HFF-Myc (cell line): ENCODE measurements at regions not wholly inside any gene's neighbourhood (a gene's known extent, or its start where the extent isn't known, plus 50 kb on each side); places are given as distances from the start of the nearest gene placed in this dataset.

Experiments
- DNase-seq: peaks from one replicate; pipeline ENCODE4 v3.0.0-alpha.2; 2011; ENCODE audit warnings: low read depth; ENCODE audit errors: extremely low read depth
- H3K4me3 ChIP-seq: replicated peaks from 2 replicates; pipeline ENCODE4 v1.5.1; 2011; ENCODE audit warnings: low read depth, mild to moderate bottlenecking, control low read depth, low read length
- CTCF ChIP-seq: IDR thresholded peaks from 2 replicates; pipeline ENCODE4 v1.5.1; 2012; ENCODE audit warnings: mild to moderate bottlenecking, low read depth, low read length, control low read depth; ENCODE audit errors: missing control alignments

- DNase-seq = no peak
- no peak for TF ChIP-seq CTCF
Measured at GRCh38 chr2:19208479-19209199, 149.8 kb downstream of the OSR1 start.

GRCh38 chr2:19207452-19207851, 151.0 kb downstream of the OSR1 start:
- TF ChIP-seq CTCF = no peak
- no peak for DNase-seq
- no peak overlapping the region for H3K4me3 ChIP-seq

More at GRCh38 chr2:19208479-19209199, 149.8 kb downstream of the OSR1 start:
- H3K4me3 ChIP-seq = no peak overlapping the region

DNA sequence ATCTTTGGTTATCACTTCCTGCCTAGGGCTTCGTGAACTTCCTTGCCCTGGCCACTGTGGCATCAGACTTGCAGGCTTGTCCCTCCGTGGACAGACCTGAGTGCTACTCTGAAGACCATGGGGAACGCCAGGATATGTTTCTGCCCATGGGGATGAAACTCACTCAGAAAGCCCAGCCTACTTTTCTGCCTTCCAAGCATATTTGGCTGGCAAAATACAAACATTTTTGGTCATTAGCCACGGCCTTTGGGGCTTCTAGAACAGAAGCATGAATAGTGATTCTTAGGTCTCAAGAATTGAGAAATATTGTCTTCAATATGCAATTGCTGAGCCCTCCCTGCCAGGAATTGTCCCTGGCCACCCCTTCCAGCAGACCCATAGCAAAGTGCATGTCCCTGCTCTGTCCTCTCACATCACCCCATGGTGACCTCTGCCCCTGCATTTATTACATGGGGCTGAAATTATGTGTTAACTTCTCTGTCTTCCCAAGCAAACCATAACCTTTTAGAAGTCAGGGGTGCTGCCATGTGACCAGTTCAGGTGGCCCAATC, 152.4 kb downstream of the OSR1 start:
- no peak overlapping the region for H3K4me3 ChIP-seq
- TF ChIP-seq CTCF = no peak
- DNase-seq = no peak

DNA sequence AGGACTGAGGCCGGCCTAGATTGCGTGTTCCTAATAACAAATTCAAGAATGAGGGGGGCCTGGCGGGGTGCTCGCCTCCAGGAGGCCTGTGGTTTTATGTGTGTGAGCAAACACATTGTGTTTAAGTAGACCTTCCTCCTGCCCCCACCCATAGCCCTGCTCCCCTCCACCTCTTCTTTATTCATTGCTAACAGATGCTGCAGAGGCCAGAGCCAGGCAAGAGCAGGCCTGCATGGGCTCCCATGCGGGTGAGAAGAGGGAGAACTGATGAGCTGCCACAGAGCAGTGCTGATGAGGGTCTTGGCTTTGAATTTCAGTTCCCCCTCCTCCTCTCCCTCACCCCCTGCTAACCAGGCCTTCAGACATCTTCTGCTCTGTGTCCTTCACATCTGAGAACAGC, 154.6 kb downstream of the OSR1 start:
- H3K4me3 ChIP-seq = no peak overlapping the region
- TF ChIP-seq CTCF = no peak
- DNase-seq = no peak

DNA sequence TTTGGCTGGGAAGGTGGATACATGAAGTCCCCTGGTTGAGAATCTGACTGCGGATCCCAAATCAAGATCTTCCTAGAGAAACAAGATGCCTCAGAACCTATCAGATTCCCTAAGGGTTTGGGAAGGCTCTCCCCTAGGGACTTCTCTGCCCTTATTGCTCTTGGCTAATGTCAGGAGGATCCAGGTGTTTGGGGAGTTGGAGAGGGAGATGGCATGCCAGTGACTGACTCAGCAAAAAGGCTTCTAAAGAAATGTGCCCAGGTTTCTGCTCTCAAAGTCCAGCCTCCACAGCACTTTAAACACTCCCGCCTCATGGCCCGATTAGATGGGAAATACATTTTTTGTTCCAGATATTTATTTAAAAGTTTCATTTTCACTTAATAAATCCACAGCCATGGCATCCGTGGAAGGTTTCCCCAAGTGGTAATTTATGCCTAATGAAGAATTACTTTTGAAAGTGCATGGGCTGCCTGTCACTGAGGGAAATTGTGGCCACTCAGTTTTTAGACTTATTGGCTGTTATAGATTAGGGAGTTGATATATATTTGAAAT, 156.4 kb downstream of the OSR1 start:
- DNase-seq = no peak
- no peak overlapping the region for H3K4me3 ChIP-seq
- no peak for TF ChIP-seq CTCF

GRCh38 chr2:19198381-19198780, 160.0 kb downstream of the OSR1 start:
- DNase-seq = no peak
- no peak for TF ChIP-seq CTCF
- H3K4me3 ChIP-seq = no peak overlapping the region

DNA sequence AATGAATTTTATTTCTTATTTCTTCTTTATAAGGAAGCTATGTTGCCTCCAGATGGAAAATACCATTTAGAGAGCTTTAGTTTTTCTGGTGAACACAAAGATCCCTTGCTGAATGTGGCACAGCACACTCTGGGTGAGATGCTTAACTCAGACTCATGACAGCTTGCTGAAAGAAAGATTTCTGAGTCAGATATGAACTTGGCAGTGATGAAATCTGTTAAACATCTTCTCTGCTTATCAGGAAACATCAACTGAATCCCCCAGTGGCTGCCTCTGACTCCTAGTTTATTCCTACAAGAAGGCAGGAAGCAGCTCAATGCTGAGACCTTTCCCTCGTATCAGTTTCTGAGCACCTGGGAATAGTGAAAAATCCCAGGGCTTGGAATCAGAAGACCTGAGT, 162.8 kb downstream of the OSR1 start:
- TF ChIP-seq CTCF = no peak
- H3K4me3 ChIP-seq = no peak overlapping the region
- DNase-seq = no peak
